Bronchial epithelial cell (primary cell): ENCODE measurements at regions not wholly inside any gene's neighbourhood (a gene's known extent, or its start where the extent isn't known, plus 50 kb on each side); places are given as distances from the start of the nearest gene placed in this dataset.

ENCODE experiments used
- DNase-seq: peaks from one replicate; pipeline ENCODE4 v3.0.0-alpha.2; 2010; ENCODE audit warnings: low read depth
- FAIRE-seq: peaks from 2 replicates; lab custom pipeline; 2011; peaks lifted over from hg19 to GRCh38; lab: Jason Lieb, UNC
- H3K27me3 ChIP-seq: 2 replicates; pipeline ENCODE4 v1.5.1; 2011; ENCODE audit warnings: low read length; ENCODE audit not compliant: control insufficient read depth, insufficient read depth
- H3K36me3 ChIP-seq: 2 replicates; pipeline ENCODE4 v1.5.1; 2011; ENCODE audit warnings: low read length; ENCODE audit not compliant: control insufficient read depth, insufficient read depth
- H3K4me3 ChIP-seq: 2 replicates; pipeline ENCODE4 v1.5.1; 2011; ENCODE audit warnings: mild to moderate bottlenecking, low read depth, low read length, control low read depth
- TF ChIP-seq, protein P1 (sequence below): IDR thresholded peaks from 2 replicates; pipeline ENCODE4 v1.5.1; 2011; ENCODE audit warnings: mild to moderate bottlenecking, moderate library complexity, low read length, control low read depth, inconsistent platforms; ENCODE audit not compliant: insufficient read depth, severe bottlenecking

DNA sequence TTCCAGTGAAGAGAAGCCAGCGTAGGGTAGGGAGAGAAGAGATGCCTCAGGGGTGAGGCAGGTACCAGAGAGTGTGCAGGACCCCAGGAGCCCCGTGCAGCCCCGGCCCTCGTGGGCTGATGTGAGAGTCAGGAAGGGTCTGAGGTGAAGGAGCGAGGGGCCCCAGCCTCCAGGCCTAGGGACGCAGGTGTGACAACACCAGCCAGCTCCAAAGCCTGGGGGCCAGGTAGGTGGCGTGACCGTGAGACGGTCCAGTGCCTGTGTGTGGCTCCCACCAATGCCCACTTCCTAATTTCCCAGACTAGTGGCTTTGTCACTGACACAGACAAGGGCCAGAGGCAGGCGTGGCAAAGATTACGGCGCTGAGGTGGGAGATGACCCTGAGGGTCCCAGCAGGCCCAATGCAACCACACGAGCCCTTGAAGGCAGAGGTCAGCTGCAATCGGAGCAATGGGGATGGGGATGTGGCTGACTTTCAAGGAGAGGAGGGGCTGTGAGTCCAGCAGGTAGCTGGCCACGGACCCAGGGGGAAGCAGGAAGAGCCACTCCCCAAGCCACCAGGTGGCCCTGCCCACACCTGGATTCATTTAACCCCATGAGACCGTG, 86.0 kb upstream of the SNTG2 start:
- Histone ChIP-seq H3K27me3 (no peaks in the 10 kb centered on the region), H3K36me3 (no peaks in the 10 kb centered on the region), H3K4me3 (no peak overlapping the region)
- DNase-seq = no peak
- TF ChIP-seq, protein P1, sequence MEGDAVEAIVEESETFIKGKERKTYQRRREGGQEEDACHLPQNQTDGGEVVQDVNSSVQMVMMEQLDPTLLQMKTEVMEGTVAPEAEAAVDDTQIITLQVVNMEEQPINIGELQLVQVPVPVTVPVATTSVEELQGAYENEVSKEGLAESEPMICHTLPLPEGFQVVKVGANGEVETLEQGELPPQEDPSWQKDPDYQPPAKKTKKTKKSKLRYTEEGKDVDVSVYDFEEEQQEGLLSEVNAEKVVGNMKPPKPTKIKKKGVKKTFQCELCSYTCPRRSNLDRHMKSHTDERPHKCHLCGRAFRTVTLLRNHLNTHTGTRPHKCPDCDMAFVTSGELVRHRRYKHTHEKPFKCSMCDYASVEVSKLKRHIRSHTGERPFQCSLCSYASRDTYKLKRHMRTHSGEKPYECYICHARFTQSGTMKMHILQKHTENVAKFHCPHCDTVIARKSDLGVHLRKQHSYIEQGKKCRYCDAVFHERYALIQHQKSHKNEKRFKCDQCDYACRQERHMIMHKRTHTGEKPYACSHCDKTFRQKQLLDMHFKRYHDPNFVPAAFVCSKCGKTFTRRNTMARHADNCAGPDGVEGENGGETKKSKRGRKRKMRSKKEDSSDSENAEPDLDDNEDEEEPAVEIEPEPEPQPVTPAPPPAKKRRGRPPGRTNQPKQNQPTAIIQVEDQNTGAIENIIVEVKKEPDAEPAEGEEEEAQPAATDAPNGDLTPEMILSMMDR = no peak
- FAIRE-seq = no peak

- no peaks in the 10 kb centered on the region for H3K27me3 ChIP-seq
Measured at GRCh38 chr2:863732-864450, 86.8 kb upstream of the SNTG2 start.

GRCh38 chr2:862731-863466, 87.8 kb upstream of the SNTG2 start:
- H3K27me3 ChIP-seq = no peaks in the 10 kb centered on the region
- DNase-seq (no peak), FAIRE-seq (no peak)
- H3K36me3 ChIP-seq = no peaks in the 10 kb centered on the region
- no peak overlapping the region for H3K4me3 ChIP-seq
- TF ChIP-seq, protein P1 = no peak

More at GRCh38 chr2:863732-864450, 86.8 kb upstream of the SNTG2 start:
- Histone ChIP-seq H3K36me3 (no peaks in the 10 kb centered on the region), H3K4me3 (no peak overlapping the region)
- TF ChIP-seq, protein P1 = no peak
- FAIRE-seq = no peak
- no peak for DNase-seq

GRCh38 chr2:862355-862687, 88.3 kb upstream of the SNTG2 start:
- no peaks in the 10 kb centered on the region for H3K36me3 ChIP-seq
- FAIRE-seq (no peak), DNase-seq (no peak)
- no peaks in the 10 kb centered on the region for H3K27me3 ChIP-seq
- TF ChIP-seq, protein P1 = no peak
- no peak overlapping the region for H3K4me3 ChIP-seq

GRCh38 chr2:861655-862354, 88.8 kb upstream of the SNTG2 start:
- no peak overlapping the region for H3K4me3 ChIP-seq
- TF ChIP-seq, protein P1 = no peak
- FAIRE-seq (no peak), DNase-seq (no peak)
- no peaks in the 10 kb centered on the region for H3K27me3 ChIP-seq
- no peaks in the 10 kb centered on the region for H3K36me3 ChIP-seq
